ENCODE measurements at regions not wholly inside any gene's neighbourhood (a gene's known extent, or its start where the extent isn't known, plus 50 kb on each side); places are given as distances from the start of the nearest gene placed in this dataset.
A peak's percentile ranks its signal among the peaks of the same experiment; 100 is the strongest.

GRCh38 chr12:77569876-77570275, 260.8 kb upstream of the NAV3 start:
- DNase-seq: no peak

- no peak for DNase-seq
Observed at GRCh38 chr12:77560714-77561113, 270.0 kb upstream of the NAV3 start.

GRCh38 chr12:77559400-77560074, 271.2 kb upstream of the NAV3 start:
- no peak for DNase-seq

GRCh38 chr12:77555074-77555473, 275.6 kb upstream of the NAV3 start:
- no peak for DNase-seq

GRCh38 chr12:77553976-77554619, 276.6 kb upstream of the NAV3 start:
- no peak for DNase-seq

GRCh38 chr12:77549383-77550128, 281.1 kb upstream of the NAV3 start:
- DNase-seq: no peak

GRCh38 chr12:77548797-77549196, 281.9 kb upstream of the NAV3 start:
- no peak for DNase-seq

- DNase-seq: no peak
Observed at GRCh38 chr12:77540097-77540496, 290.6 kb upstream of the NAV3 start.

GRCh38 chr12:77537663-77538062, 293.0 kb upstream of the NAV3 start:
- DNase-seq: peak; percentile 2

GRCh38 chr12:77535734-77536133, 295.0 kb upstream of the NAV3 start:
- no peak for DNase-seq

GRCh38 chr12:77531912-77532311, 298.8 kb upstream of the NAV3 start:
- no peak for DNase-seq

GRCh38 chr12:77522247-77522646, 308.4 kb upstream of the NAV3 start:
- DNase-seq: no peak

- DNase-seq: no peak
Observed at GRCh38 chr12:77521508-77522115, 309.1 kb upstream of the NAV3 start.

GRCh38 chr12:77514511-77514910, 316.2 kb upstream of the NAV3 start:
- peak; percentile 38 for DNase-seq

GRCh38 chr12:77510985-77511384, 319.7 kb upstream of the NAV3 start:
- no peak for DNase-seq

GRCh38 chr12:77504466-77504865, 326.2 kb upstream of the NAV3 start:
- no peak for DNase-seq

- DNase-seq: no peak
Observed at GRCh38 chr12:77500089-77500488, 330.6 kb upstream of the NAV3 start.

GRCh38 chr12:77497647-77498046, 333.0 kb upstream of the NAV3 start:
- no peak for DNase-seq

- DNase-seq: no peak
Observed at GRCh38 chr12:77496714-77497113, 334.0 kb upstream of the NAV3 start.

GRCh38 chr12:77494296-77494695, 336.4 kb upstream of the NAV3 start:
- DNase-seq: no peak

GRCh38 chr12:77493302-77494168, 337.2 kb upstream of the NAV3 start:
- no peak for DNase-seq

- no peak for DNase-seq
Observed at GRCh38 chr12:77492536-77492935, 338.2 kb upstream of the NAV3 start.

Data from NCI-H2171 treated with DMSO at 0.1 percent for 48 hours (cell line).